NCI-H187 treated with DMSO at 0.1 percent for 48 hours (cell line): ENCODE measurements at regions not wholly inside any gene's neighbourhood (a gene's known extent, or its start where the extent isn't known, plus 50 kb on each side); places are given as distances from the start of the nearest gene placed in this dataset.
"Not testable (repeated sequence)": the region's sequence is repeated elsewhere in the genome, so short reads cannot be mapped to it uniquely, and the experiment has no call there.

Experiments used
- DNase-seq: peaks from one replicate; lab custom pipeline; 2025; lab: John Stamatoyannopoulos, UW

- no peak for DNase-seq
Measured at GRCh38 chr21:31455506-31455905, 111.4 kb upstream of the TIAM1 start.

GRCh38 chr21:31450980-31451379 lies 106.9 kb upstream of the TIAM1 start:
- no peak for DNase-seq

GRCh38 chr21:31449921-31450535 lies 106.0 kb upstream of the TIAM1 start:
- DNase-seq: no peak

- no peak for DNase-seq
Measured at GRCh38 chr21:31448496-31448895, 104.4 kb upstream of the TIAM1 start.

GRCh38 chr21:31447505-31447904 lies 103.4 kb upstream of the TIAM1 start:
- no peak for DNase-seq

- DNase-seq: no peak
Measured at GRCh38 chr21:31446226-31446855, 102.3 kb upstream of the TIAM1 start.

- DNase-seq: no peak
Measured at GRCh38 chr21:31445137-31445536, 101.1 kb upstream of the TIAM1 start.

GRCh38 chr21:31443736-31444521 lies 99.9 kb upstream of the TIAM1 start:
- DNase-seq: no peak

- no peak for DNase-seq
Measured at GRCh38 chr21:31442339-31442738, 98.3 kb upstream of the TIAM1 start.

GRCh38 chr21:31429506-31429905 lies 85.4 kb upstream of the TIAM1 start:
- no peak for DNase-seq

- DNase-seq: no peak
Measured at GRCh38 chr21:31426235-31426797, 82.3 kb upstream of the TIAM1 start.

- DNase-seq: no peak
Measured at GRCh38 chr21:31425138-31425537, 81.1 kb upstream of the TIAM1 start.

GRCh38 chr21:31424058-31424457 lies 80.0 kb upstream of the TIAM1 start:
- DNase-seq: no peak

- DNase-seq: no peak
Measured at GRCh38 chr21:31420988-31421387, 76.9 kb upstream of the TIAM1 start.

- no peak for DNase-seq
Measured at GRCh38 chr21:31420354-31420753, 76.3 kb upstream of the TIAM1 start.

GRCh38 chr21:31418377-31419001 lies 74.4 kb upstream of the TIAM1 start:
- DNase-seq: no peak

GRCh38 chr21:31417214-31417613 lies 73.2 kb upstream of the TIAM1 start:
- DNase-seq: not testable (repeated sequence)

- no peak for DNase-seq
Measured at GRCh38 chr21:31416465-31416864, 72.4 kb upstream of the TIAM1 start.

GRCh38 chr21:31414263-31415000 lies 70.4 kb upstream of the TIAM1 start:
- no peak for DNase-seq

GRCh38 chr21:31413698-31414097 lies 69.6 kb upstream of the TIAM1 start:
- no peak for DNase-seq

GRCh38 chr21:31410499-31411131 lies 66.6 kb upstream of the TIAM1 start:
- no peak for DNase-seq
